ENCODE measurements at regions not wholly inside any gene's neighbourhood (a gene's known extent, or its start where the extent isn't known, plus 50 kb on each side); places are given as distances from the start of the nearest gene placed in this dataset.

DNA sequence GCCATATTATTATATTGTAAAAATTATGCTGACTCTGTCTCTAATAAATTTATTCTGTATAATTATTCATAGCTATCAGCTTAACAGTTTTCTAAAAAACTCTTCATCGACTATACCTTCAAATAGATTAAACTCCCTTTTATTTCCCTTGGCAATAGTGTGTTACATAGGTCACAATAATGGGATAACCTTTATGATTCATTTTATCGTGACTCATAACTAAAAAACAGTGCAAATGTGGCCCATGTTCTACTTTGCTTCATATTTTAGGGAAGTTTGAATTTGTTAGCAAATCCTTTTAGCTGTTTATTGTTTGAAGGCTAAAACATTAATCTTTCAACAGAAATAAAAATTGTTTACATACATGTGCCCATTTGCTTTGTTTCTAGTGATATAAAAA is 783.2 kb upstream of the CDH2 start:
- Histone ChIP-seq H3K27me3 (ENCODE audit: insufficient read depth, low read length, poor library complexity) (no peaks in the 10 kb centered on the region), H3K79me2 (ENCODE audit: insufficient read depth, low read length) (no peaks in the 10 kb centered on the region), H3K4me3 (ENCODE audit: low read depth in 1 of 2, low read length in 2 of 2) (no peak overlapping the region), H3K27ac (ENCODE audit: low read length) (no peak overlapping the region), H3K36me3 (ENCODE audit: insufficient read depth, low read length) (no peaks in the 10 kb centered on the region), H3K9me3 (ENCODE audit: insufficient read depth, low read length, severe bottlenecking) (peaks cover 3% of the 10 kb centered on the region), H4K20me1 (ENCODE audit: insufficient read depth, low read length) (no peaks in the 10 kb centered on the region), H2AFZ (ENCODE audit: low read depth, low read length) (no peak overlapping the region), H3K9ac (ENCODE audit: low read depth, low read length) (no peak overlapping the region), H3K4me1 (ENCODE audit: insufficient read depth, low read length) (no peaks in the 10 kb centered on the region), H3K4me2 (ENCODE audit: insufficient read depth, low read length) (no peak overlapping the region)
- ATAC-seq (ENCODE audit: insufficient read depth, low read depth) (no peak), DNase-seq (no peak)
- TF ChIP-seq EZH2 (IDR thresholded peaks at IDR 0.05; ENCODE audit: borderline replicate concordance, low read depth, low read length, severe bottlenecking): no peak
- TF ChIP-seq, protein P1, sequence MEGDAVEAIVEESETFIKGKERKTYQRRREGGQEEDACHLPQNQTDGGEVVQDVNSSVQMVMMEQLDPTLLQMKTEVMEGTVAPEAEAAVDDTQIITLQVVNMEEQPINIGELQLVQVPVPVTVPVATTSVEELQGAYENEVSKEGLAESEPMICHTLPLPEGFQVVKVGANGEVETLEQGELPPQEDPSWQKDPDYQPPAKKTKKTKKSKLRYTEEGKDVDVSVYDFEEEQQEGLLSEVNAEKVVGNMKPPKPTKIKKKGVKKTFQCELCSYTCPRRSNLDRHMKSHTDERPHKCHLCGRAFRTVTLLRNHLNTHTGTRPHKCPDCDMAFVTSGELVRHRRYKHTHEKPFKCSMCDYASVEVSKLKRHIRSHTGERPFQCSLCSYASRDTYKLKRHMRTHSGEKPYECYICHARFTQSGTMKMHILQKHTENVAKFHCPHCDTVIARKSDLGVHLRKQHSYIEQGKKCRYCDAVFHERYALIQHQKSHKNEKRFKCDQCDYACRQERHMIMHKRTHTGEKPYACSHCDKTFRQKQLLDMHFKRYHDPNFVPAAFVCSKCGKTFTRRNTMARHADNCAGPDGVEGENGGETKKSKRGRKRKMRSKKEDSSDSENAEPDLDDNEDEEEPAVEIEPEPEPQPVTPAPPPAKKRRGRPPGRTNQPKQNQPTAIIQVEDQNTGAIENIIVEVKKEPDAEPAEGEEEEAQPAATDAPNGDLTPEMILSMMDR (IDR thresholded peaks at IDR 0.05; ENCODE audit: borderline replicate concordance, extremely low read depth, low read length, poor library complexity, severe bottlenecking): no peak

DNA sequence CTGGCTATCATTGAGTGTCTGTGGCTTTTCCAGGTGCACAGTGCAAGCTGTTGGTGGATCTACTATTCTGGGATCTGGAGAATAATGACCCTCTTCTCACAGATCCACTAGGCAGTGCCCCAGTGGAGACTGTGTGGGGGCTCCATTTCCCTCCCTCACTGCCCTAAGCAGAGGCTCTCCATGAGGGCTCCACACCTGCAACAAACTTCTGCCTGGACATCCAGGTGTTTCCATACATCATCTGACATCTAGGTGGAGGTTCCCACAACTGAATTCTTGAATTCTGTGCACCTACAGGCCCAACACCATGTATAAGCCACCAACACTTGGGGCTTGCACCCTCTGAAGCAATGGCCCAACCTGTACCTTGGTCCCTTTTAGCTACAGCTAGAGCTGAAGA is 775.4 kb upstream of the CDH2 start:
- H3K4me1 ChIP-seq (ENCODE audit: insufficient read depth, low read length): no peaks in the 10 kb centered on the region
- ATAC-seq (ENCODE audit: insufficient read depth, low read depth) (no peak), DNase-seq (peak; percentile 13)
- H3K79me2 ChIP-seq (ENCODE audit: insufficient read depth, low read length): no peaks in the 10 kb centered on the region
- no peaks in the 10 kb centered on the region for H3K36me3 ChIP-seq (ENCODE audit: insufficient read depth, low read length)
- TF ChIP-seq, protein P1 (IDR thresholded peaks at IDR 0.05; ENCODE audit: borderline replicate concordance, extremely low read depth, low read length, poor library complexity, severe bottlenecking): no peak
- TF ChIP-seq EZH2 (IDR thresholded peaks at IDR 0.05; ENCODE audit: borderline replicate concordance, low read depth, low read length, severe bottlenecking): no peak
- H3K4me2 ChIP-seq (ENCODE audit: insufficient read depth, low read length): no peak overlapping the region
- peaks cover 32% of the 10 kb centered on the region for H3K9me3 ChIP-seq (ENCODE audit: insufficient read depth, low read length, severe bottlenecking)
- H3K4me3 ChIP-seq (ENCODE audit: low read depth in 1 of 2, low read length in 2 of 2): peak overlapping the region in 1 of 2 experiments; percentile 21; a peak in 1 of 4 replicates
- no peak overlapping the region for H3K27ac ChIP-seq (ENCODE audit: low read length)
- H2AFZ ChIP-seq (ENCODE audit: low read depth, low read length): no peak overlapping the region
- H3K9ac ChIP-seq (ENCODE audit: low read depth, low read length): no peak overlapping the region
- no peaks in the 10 kb centered on the region for H4K20me1 ChIP-seq (ENCODE audit: insufficient read depth, low read length)
- no peaks in the 10 kb centered on the region for H3K27me3 ChIP-seq (ENCODE audit: insufficient read depth, low read length, poor library complexity)

DNA sequence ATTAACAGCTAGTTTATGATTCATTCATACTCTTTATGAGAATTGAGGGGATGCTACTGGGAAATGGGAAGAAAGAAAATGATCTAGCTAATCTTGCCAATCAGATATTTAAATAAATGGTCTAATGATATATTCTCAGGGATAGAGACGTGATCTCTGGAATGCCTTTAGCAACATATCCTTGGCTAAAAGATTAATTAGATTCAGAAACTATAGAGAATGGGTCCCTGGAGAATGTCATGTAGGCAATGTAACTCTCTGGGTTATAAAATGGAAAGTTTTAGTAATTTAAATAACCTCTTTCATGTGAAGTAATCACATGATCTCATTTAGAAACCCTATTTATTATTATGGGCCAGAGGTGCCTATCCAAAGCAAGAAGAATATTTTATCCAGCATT is 771.0 kb upstream of the CDH2 start:
- H3K9me3 ChIP-seq (ENCODE audit: insufficient read depth, low read length, severe bottlenecking): peaks cover 18% of the 10 kb centered on the region
- H3K79me2 ChIP-seq (ENCODE audit: insufficient read depth, low read length): no peaks in the 10 kb centered on the region
- no peaks in the 10 kb centered on the region for H3K27me3 ChIP-seq (ENCODE audit: insufficient read depth, low read length, poor library complexity)
- no peak overlapping the region for H3K4me3 ChIP-seq (ENCODE audit: low read depth in 1 of 2, low read length in 2 of 2)
- H3K4me2 ChIP-seq (ENCODE audit: insufficient read depth, low read length): no peak overlapping the region
- no peak overlapping the region for H2AFZ ChIP-seq (ENCODE audit: low read depth, low read length)
- H4K20me1 ChIP-seq (ENCODE audit: insufficient read depth, low read length): no peaks in the 10 kb centered on the region
- ATAC-seq (ENCODE audit: insufficient read depth, low read depth) (no peak), DNase-seq (no peak)
- TF ChIP-seq EZH2 (IDR thresholded peaks at IDR 0.05; ENCODE audit: borderline replicate concordance, low read depth, low read length, severe bottlenecking): no peak
- TF ChIP-seq, protein P1 (IDR thresholded peaks at IDR 0.05; ENCODE audit: borderline replicate concordance, extremely low read depth, low read length, poor library complexity, severe bottlenecking): no peak
- no peaks in the 10 kb centered on the region for H3K4me1 ChIP-seq (ENCODE audit: insufficient read depth, low read length)
- no peak overlapping the region for H3K27ac ChIP-seq (ENCODE audit: low read length)
- H3K36me3 ChIP-seq (ENCODE audit: insufficient read depth, low read length): no peaks in the 10 kb centered on the region
- no peak overlapping the region for H3K9ac ChIP-seq (ENCODE audit: low read depth, low read length)

DNA sequence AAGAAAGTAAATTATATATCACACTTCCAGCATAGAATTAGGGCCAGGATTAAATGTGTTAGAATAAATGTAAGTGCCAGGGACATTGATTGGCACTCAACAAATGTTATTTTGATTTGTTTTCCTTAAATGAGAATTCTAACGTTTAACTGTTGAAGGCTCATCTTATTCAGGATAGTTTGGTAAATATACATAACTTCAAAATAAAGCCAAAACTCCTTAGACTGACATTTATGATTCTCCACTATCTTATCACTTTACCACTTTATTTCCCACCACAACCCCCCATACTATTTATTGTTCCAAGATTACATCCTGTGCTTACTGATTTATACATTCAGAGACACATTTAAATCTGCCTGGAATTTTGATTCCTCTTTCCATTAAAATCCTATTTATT is 769.5 kb upstream of the CDH2 start:
- no peak overlapping the region for H2AFZ ChIP-seq (ENCODE audit: low read depth, low read length)
- H3K4me2 ChIP-seq (ENCODE audit: insufficient read depth, low read length): no peak overlapping the region
- no peaks in the 10 kb centered on the region for H3K36me3 ChIP-seq (ENCODE audit: insufficient read depth, low read length)
- no peaks in the 10 kb centered on the region for H3K27me3 ChIP-seq (ENCODE audit: insufficient read depth, low read length, poor library complexity)
- H3K4me1 ChIP-seq (ENCODE audit: insufficient read depth, low read length): no peaks in the 10 kb centered on the region
- TF ChIP-seq, protein P1 (IDR thresholded peaks at IDR 0.05; ENCODE audit: borderline replicate concordance, extremely low read depth, low read length, poor library complexity, severe bottlenecking): no peak
- TF ChIP-seq EZH2 (IDR thresholded peaks at IDR 0.05; ENCODE audit: borderline replicate concordance, low read depth, low read length, severe bottlenecking): no peak
- H3K27ac ChIP-seq (ENCODE audit: low read length): no peak overlapping the region
- H3K9ac ChIP-seq (ENCODE audit: low read depth, low read length): no peak overlapping the region
- H4K20me1 ChIP-seq (ENCODE audit: insufficient read depth, low read length): no peaks in the 10 kb centered on the region
- H3K79me2 ChIP-seq (ENCODE audit: insufficient read depth, low read length): no peaks in the 10 kb centered on the region
- peaks cover 4% of the 10 kb centered on the region for H3K9me3 ChIP-seq (ENCODE audit: insufficient read depth, low read length, severe bottlenecking)
- H3K4me3 ChIP-seq (ENCODE audit: low read depth in 1 of 2, low read length in 2 of 2): no peak overlapping the region
- DNase-seq: no peak
- ATAC-seq (ENCODE audit: insufficient read depth, low read depth): no peak
